ENCODE measurements at regions not wholly inside any gene's neighbourhood (a gene's known extent, or its start where the extent isn't known, plus 50 kb on each side); places are given as distances from the start of the nearest gene placed in this dataset.

- no peaks in the 10 kb centered on the region for H3K4me1 ChIP-seq (replicated peaks in 1 of 2; ENCODE audit: control insufficient read depth in 2 of 2, insufficient read depth in 2 of 2, low read length in 2 of 2)
- no peak overlapping the region for H2AFZ ChIP-seq (ENCODE audit: low read depth, low read length)
- BruUV-seq (replicated peaks), result no TSS peak
- TF ChIP-seq RERE (CRISPR knock-in tag; IDR thresholded peaks at IDR 0.05; ENCODE audit: borderline replicate concordance) (no peak), SMARCE1 (IDR thresholded peaks at IDR 0.05) (no peak), GABPA (tag; conservative IDR thresholded peaks at IDR 0.05; ENCODE audit: low read depth) (no peak)
- ATAC-seq (no peak), FAIRE-seq (no peak), DNase-seq (ENCODE audit: extremely low read depth in 1 of 4, low spot score in 3 of 4) (no peak)
- H3K4me3 ChIP-seq, result no peak overlapping the region
- no peaks in the 10 kb centered on the region for H3K79me2 ChIP-seq (ENCODE audit: control insufficient read depth, insufficient read depth, low read length)
- intact Hi-C loops (cut with micrococcal nuclease) (no loop called here), in situ Hi-C loops (cut with MboI) (no loop called here)
- H3K4me2 ChIP-seq (ENCODE audit: insufficient read depth, low read length), result no peak overlapping the region
- ChIA-PET POLR2A (no interaction called here), CTCF (ENCODE audit: low intra/inter-chr PET ratio) (no interaction called here)
- H3K27me3 ChIP-seq (ENCODE audit: control insufficient read depth in 2 of 2, insufficient read depth in 2 of 2, low read length in 2 of 2), result peaks cover 0 to 5% of the 10 kb centered on the region in 2 experiments; a peak in 1 of 5 replicates
- H3K9me1 ChIP-seq (ENCODE audit: control insufficient read depth, insufficient read depth, low read length), result no peaks in the 10 kb centered on the region
- no peak overlapping the region for H3K27ac ChIP-seq (ENCODE audit: extremely low read depth, low read depth, low read length)
- no peaks in the 10 kb centered on the region for H3K36me3 ChIP-seq (ENCODE audit: control insufficient read depth, insufficient read depth, low read length)
- H4K20me1 ChIP-seq (replicated peaks; ENCODE audit: control insufficient read depth, insufficient read depth, low read length), result no peaks in the 10 kb centered on the region; the same call in 1 of the 2 replicates
- 2% methylated on average over 9 of the region's 11 CpGs for WGBS (ENCODE audit: insufficient coverage, low coverage, missing lambda C conversion rate)
- H3K9me3 ChIP-seq (replicated peaks; ENCODE audit: control insufficient read depth, insufficient read depth, low read depth, low read length), result no peaks in the 10 kb centered on the region
- no peak overlapping the region for H3K9ac ChIP-seq (ENCODE audit: insufficient read depth in 1 of 2, low read depth in 2 of 2, low read length in 2 of 2)
These were observed 116.4 kb downstream of the ACKR3 start for GRCh38 chr2:236685979-236686520.

Measured in K562 (cell line).